HL-60 (cell line): ENCODE measurements at regions not wholly inside any gene's neighbourhood (a gene's known extent, or its start where the extent isn't known, plus 50 kb on each side); places are given as distances from the start of the nearest gene placed in this dataset.

Source experiments
- DNase-seq, 2 experiments: peaks; one replicate each; pipeline ENCODE4 v3.0.0-alpha.2; 2010 to 2020; ENCODE audit warnings: low read depth in 1 of 2, low spot score in 1 of 2
- H3K27ac ChIP-seq: fragments of 250-450 bp; sonication (Bioruptor Pico); replicated peaks from 2 replicates; pipeline ENCODE4 v1.5.1; 2020; ENCODE audit warnings: mild to moderate bottlenecking, moderate library complexity
- H3K27me3 ChIP-seq: fragments of 250-450 bp; sonication (Bioruptor Pico); 2 replicates; pipeline ENCODE4 v1.5.1; 2021; ENCODE audit warnings: mild to moderate bottlenecking, moderate library complexity; ENCODE audit not compliant: insufficient read depth, poor library complexity, severe bottlenecking
- H3K4me3 ChIP-seq: replicated peaks from 2 replicates; pipeline ENCODE4 v1.5.1; 2011; ENCODE audit warnings: mild to moderate bottlenecking, control low read depth, low read length; ENCODE audit not compliant: insufficient read depth
- CTCF ChIP-seq: IDR thresholded peaks from one replicate; pipeline ENCODE4 v1.5.1; 2011; ENCODE audit warnings: low read length, control low read depth, inconsistent platforms; ENCODE audit not compliant: insufficient read depth
- GABPA ChIP-seq: IDR thresholded peaks from 2 replicates; pipeline ENCODE4 v1.6.1; 2012; ENCODE audit warnings: low read depth
- POLR2AphosphoS5 ChIP-seq: IDR thresholded peaks from 2 replicates; pipeline ENCODE4 v1.6.1; 2012; ENCODE audit warnings: low read depth
- REST ChIP-seq: IDR thresholded peaks from 2 replicates; pipeline ENCODE4 v1.6.1; 2012; ENCODE audit warnings: low read depth; ENCODE audit not compliant: insufficient replicate concordance
- SPI1 ChIP-seq: IDR thresholded peaks from 2 replicates; pipeline ENCODE4 v1.6.1; 2012; ENCODE audit warnings: low read depth, mild to moderate bottlenecking, borderline replicate concordance

- no peak for TF ChIP-seq GABPA
- TF ChIP-seq CTCF: no peak
- no peak for DNase-seq
- Histone ChIP-seq H3K27ac (no peak overlapping the region), H3K4me3 (no peak overlapping the region), H3K27me3 (no peaks in the 10 kb centered on the region)
These were observed 164.3 kb upstream of the BRINP1 start for GRCh38 chr9:119533504-119533903.

- no peaks in the 10 kb centered on the region for H3K27me3 ChIP-seq
- H3K27ac ChIP-seq: no peak overlapping the region
- DNase-seq: no peak
- H3K4me3 ChIP-seq: no peak overlapping the region
- no peak for TF ChIP-seq GABPA
- no peak for TF ChIP-seq POLR2AphosphoS5
- TF ChIP-seq SPI1: no peak
- no peak for TF ChIP-seq CTCF
- no peak for TF ChIP-seq REST
These were observed 157.5 kb upstream of the BRINP1 start for GRCh38 chr9:119526698-119527097.

- TF ChIP-seq GABPA: no peak
- TF ChIP-seq REST: no peak
- no peak for TF ChIP-seq CTCF
- TF ChIP-seq POLR2AphosphoS5: no peak
- no peak for TF ChIP-seq SPI1
- no peak for DNase-seq
- Histone ChIP-seq H3K27ac (no peak overlapping the region), H3K4me3 (no peak overlapping the region), H3K27me3 (no peaks in the 10 kb centered on the region)
These were observed 154.3 kb upstream of the BRINP1 start for GRCh38 chr9:119523508-119523907.

GRCh38 chr9:119522381-119522780 lies 153.1 kb upstream of the BRINP1 start:
- TF ChIP-seq GABPA (no peak), POLR2AphosphoS5 (no peak), REST (no peak), SPI1 (no peak), CTCF (no peak)
- DNase-seq: no peak
- Histone ChIP-seq H3K27me3 (no peaks in the 10 kb centered on the region), H3K27ac (no peak overlapping the region), H3K4me3 (no peak overlapping the region)
